ENCODE measurements at regions not wholly inside any gene's neighbourhood (a gene's known extent, or its start where the extent isn't known, plus 50 kb on each side); places are given as distances from the start of the nearest gene placed in this dataset.

DNA sequence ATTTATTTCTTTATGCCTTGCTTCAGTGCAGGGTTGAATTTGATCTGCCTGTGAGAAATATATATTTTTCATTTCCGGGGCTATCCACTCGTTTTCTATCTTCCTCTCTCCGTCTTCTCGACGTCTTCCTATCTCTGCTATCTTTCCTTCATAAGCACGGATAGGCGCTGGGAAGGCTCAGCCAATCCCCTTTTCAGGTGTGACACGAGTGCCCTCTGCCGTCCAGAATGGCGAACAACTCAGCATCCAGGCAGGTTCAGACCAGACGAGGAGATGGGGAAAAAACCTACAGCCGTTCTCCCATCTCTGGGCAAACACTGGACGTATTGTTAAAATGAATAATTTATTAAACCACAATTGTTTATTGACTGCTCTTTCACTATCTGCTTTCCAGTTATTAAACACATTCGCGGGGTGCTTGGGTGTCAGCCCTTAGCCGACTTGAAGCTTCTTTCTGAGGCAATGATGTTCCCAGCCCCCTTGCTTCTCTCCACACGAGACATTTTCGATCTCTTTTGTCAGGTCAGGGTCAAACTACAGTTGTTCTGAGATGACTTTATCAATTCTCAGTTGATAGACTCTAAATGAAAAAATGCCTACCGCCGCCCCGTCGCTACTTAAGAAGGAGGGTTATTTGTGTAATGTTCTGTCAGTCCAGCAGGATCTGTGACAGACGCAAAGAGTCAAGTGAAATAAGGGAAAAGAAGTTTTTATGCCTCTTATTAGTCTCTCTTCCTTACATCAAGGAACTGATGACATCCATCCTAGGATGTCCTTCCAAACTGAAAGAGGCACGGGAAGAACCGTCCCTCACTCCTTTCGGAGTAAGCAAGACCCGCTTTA, 96.3 kb upstream of the NOCT start:
- peak in 1 of 4 experiments; percentile 6 for DNase-seq

DNA sequence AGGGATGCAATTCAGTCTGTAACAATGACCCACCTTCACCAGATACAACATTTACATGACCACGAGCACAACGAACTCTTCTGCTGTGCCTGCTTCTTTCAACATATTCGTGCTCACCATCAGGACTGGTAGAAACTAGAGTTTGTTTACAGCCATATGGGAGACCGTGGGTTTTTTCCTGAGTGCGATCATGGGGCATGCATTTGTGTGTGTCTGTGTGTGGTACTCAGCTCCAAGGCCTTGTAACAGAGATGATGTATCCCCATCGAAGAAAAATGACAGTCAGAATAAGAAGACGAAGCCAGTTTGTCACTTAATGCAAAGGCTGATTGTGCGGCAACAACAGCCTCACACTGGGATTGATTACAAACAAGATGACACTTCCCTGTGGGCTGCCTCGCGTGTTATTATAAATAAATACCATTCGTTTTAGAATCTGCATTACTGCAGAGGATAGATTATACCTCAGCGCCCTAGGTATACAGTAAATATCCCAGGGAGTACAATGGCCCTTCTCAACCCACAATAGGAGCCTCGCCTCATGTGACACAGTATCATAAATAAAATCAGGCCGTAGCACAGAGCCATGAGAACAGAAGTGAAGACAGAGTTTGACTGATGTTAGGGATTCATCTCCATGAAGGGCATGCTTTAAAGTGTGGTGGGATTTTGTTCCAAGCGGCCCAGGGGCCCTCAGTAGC, 97.3 kb upstream of the NOCT start:
- no peak for DNase-seq

DNA sequence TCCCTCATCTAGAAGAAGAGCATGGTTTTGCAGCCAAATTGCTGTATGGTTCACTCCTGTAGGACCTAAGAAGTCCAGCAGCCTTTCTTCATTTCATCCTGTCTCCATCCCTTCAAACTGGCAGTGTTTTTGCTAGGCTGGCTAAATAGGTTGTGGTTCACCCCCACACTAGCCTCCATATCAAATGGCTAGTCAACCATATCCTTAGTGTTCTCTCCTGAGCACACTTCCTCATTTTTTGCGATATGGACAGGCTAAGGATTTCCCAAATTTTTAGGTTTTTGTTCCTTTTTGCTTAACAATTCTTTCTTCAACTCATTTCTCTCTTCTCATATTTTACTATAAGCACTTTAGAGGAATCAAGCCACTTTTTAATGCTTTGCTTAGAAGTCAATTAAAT, 98.8 kb upstream of the NOCT start:
- no peak for DNase-seq

DNA sequence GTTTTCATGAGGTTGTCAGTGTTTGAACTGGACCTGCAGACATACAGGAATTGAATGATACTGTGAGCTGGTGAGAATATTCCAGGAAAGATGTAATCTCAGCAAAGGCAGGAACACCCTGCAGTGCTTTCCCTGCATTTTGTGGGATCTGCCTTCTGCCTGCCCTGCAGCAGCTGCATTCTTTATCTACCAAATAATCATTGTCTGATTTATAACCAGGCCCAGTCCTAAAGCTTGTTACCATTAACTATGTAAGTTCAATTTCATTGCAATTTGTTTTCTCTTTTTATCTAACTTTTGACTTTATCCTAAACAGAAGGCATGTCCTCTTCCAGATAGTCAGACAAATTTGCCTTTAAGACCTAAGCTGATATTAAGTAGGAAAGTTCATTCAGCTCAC, 99.8 kb upstream of the NOCT start:
- DNase-seq, result no peak

DNA sequence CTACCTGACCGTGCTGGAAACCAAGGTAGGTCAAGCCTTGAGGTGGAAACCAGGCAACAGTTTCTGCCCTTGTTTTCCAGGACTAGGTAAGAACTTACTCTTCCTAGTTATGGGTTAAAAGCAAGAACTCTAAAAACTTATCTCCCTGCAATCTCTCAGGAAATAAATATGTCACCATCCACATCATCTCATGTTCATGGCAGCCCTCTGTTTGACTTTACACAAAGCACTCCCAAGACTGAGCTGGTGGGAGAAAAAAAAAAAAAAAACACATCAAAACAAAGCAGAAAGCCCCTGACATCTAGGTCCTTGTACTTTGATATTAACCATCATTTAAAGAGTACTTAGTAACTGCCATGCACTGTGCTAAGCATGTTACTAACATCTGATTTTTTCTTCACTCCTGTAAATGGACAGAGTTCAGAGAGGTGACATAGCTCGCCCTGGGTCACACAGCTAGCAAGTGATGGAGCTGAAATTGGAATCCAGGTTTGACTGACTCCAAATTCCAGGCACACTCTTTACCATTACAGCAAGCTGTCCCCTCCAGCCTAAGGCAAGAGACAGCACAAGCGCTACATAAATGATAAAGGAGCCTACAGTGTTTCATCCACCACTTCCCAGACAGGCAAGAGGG, 102.8 kb upstream of the NOCT start:
- DNase-seq, result no peak

DNA sequence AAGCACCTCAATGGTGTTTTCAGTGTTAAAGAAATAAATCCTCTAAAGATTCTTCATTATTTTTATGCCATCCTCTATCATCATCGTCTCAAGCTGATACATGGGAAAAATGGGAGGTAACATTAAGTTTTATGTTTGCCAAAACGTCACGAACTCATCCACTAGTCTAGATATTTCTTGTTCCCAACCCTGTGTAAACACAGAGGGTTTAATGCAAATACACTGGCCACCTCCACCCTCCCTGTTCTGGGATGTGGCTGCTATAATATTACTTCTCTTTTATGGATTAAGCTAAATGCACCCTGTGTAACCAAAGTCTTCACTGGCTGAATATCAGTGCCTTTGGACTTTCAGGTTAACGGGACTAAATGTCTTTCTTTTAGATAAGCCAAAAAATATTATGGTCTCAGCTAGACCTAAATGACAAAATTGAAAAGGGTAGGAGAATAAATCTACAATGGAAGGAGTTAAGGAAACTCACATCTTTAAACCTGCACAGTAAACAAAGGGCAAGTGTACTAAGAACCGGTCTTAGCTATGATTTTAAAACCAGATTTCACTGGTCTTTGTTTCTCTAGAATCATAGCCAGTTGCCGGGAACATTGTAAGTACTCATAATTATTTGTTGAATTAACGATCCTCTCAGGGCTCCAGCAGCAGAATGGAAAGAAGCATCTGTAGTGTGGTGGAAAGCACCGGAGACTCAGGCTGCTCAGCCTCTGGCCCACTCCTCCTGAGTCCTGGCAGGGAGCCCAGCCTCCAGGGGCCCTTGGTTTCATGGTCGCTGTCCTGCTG, 103.5 kb upstream of the NOCT start:
- DNase-seq, result no peak

DNA sequence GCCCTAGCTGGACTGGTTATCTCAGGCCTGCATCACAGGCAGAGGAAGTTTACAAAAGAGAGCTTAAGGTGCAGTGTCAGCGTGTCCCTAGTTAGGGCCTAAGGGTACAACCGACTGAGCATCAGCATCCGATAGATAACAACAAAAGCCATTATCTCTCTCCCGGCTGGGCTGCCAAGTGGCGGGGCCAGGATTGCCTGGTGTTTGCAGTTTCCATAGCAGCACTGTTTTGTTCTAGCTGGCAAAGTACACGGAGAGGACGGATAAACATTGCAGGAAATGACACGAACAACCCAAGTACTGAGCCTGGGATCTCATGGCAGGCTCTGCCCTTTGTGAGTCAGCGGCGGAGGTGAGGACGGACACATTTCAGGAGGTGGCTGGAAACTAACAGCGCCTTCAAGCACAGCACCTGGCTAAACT, 104.7 kb upstream of the NOCT start:
- no peak for DNase-seq

DNA sequence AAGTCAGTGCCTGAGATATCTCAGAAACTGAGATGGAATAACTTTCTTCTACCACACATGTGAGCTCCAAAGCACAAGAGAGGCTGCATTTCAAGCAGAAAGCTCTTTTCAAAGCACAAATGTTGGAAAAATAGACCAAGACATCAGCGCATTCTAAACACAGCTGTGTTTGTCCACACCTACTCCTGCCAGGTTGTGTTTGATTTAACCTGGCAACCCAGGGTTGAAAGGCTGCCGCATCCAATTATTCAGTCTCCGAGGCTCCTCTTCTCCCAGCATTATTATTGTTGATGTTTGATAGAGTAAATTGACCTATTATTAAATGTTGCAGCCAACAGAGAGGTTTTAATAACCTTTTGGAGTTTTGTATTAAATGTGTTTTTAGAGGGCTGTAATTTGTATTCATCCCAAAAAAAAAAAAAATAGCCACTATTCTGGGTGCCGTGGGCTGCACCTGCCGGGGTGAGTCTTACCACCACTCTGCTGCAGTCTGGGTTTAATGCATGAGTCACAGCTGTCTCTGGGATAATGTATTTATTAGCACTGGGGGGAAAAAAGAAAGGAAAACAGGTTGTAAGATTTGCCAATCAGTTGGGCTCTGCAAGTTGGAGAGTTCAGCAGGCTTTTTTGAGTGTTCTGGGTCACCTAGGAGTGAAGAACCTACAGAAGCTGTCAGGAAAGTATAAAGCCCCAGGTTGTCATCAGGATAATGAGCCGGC, 105.2 kb upstream of the NOCT start:
- DNase-seq, result no peak

DNA sequence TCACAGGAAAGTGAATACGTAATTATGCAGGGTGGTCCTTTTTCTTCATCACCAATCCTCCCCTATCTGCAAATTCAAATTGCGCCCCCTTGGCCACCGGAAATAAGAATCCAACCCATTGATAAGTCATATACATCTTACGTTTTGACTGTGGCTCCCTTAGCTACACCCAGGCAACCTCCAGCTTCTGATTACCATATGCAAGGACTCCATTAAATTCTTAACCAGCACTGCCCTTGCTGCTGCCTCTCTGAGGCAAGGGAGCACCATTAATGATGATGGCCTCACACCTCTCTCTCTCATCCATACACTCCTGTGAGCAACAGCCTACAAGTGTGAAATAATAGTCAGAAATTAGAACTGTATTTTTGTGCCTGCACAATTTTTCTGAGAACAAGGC, 106.0 kb upstream of the NOCT start:
- no peak for DNase-seq

DNA sequence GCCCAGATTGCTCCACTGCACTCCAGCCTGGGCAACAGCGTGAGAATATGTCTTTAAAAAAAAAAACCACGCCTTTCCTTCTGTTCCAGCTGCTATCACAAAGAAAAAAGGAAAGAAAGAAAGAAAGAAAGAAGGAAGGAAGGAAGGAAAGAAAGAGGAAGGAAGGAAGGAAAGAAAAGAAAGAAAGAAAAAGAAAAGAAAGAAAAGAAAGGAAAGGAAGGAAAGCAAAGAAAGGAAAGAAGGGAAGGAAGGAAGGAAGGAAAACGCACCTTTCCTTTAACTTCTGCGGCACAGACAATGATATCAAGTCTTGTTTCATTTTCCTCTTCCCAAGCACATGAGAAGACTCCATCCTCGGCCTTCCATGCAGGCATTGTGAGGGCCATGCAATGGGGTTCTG, 107.4 kb upstream of the NOCT start:
- no peak for DNase-seq

DNA sequence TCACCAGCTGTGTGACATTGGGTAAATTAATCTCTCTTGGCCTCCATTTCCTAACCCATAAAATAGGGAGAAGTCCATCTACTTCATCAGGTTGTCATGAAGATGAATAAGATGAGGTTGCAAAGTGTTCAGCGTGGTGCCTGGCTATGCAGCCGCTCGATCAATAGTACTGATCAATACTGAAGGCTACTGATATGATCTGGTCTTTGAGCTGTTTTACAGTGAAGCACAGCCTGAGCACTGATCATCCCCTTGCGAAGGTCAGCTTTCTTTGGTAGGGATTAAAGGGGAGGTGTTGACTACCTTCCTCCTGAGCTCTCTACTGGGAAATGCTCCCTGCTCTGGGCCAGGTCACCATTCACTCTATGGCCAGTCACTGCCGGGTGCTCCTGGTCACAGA, 108.4 kb upstream of the NOCT start:
- no peak for DNase-seq

DNA sequence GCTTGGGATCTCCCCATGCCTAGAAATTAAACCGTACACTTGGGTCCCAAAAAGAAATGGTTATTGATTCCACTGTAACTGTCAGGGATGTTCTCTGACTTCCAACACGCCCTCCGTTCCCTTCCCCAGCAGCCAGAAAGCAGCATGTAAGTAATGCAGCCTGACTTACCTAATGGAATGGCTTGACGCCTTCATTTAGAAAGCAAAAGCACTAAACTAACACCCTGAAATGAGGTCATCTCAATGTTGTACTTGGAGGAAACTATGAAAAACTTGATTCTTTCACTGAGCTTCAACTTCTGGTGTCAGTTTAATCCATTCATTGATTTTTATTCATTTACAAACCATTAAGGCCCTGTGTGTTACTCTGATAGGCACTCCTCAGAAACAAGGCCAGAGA, 110.8 kb upstream of the NOCT start:
- no peak for DNase-seq

DNA sequence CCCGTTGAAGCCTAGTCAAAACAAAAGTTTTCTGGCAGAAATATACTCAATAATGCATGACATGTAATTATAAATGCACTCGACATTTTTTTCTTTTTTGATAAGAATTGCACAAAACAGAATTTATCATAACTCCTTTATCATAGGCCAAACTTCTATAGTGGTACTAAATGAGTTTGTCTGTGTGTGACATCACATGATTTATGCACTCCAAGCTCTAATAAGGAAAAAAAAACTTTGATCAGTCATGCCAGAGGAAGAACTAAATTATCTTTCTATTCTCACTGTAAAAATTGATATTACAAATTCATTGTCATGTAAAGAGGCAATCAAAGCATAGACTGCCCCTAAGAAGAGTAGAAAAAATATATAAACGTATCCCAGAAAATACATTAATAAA, 112.4 kb upstream of the NOCT start:
- DNase-seq, result no peak

DNA sequence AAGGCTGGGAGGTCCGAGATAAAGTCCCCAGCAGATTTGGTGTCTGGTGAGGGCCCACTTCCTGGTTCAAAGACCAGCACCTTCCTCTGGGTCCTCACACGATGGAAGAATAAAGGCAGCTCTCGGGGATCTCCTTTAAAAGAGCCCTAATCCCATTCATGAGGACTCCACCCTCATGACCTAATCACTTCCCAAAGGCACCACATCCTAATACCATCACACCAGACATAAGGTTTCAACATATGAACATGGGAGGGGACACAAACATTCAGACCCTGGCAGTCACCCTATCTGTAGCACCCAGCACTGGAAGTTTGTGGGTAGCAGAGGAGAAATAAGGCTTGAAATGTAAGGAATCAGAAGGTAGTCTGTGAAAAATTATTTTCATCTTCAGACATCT, 112.9 kb upstream of the NOCT start:
- no peak for DNase-seq

DNA sequence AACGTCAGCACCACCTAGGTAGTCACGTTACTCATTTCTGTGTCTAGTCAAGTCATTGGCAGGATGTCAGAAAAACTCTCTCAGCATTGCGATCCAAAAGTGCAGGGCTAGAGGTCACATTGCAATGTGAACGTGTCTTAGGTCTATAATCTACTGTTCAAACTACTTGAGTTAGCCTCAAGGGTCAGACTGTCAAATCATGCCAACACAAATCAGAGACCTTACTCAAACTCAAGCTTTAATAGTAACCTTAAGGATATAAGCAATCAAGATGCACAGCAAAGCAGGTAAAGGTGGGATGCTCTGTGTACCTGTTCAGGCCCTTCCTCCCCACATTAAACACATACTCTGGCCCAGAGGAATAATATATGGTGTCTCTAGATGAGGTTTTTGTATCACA, 114.4 kb upstream of the NOCT start:
- DNase-seq, result no peak

DNA sequence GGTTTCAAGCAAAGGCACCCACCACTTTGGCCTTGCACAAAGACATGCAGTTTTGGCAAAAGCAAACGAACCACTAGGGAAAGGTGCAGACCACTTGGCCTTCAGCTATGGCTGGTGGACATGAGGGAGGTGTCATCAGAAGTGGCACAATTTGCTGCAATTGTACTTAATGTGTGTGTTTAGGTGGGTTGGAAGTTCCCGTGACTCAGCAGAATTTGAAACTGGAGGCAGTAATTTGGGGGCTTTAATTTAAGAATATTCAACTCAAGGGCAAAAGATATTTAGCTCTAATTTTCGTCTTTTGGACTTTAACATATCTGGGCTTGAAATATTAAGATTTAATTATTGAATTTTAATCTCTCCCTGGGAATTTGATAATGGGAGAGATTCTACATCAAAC, 115.6 kb upstream of the NOCT start:
- DNase-seq, result no peak

DNA sequence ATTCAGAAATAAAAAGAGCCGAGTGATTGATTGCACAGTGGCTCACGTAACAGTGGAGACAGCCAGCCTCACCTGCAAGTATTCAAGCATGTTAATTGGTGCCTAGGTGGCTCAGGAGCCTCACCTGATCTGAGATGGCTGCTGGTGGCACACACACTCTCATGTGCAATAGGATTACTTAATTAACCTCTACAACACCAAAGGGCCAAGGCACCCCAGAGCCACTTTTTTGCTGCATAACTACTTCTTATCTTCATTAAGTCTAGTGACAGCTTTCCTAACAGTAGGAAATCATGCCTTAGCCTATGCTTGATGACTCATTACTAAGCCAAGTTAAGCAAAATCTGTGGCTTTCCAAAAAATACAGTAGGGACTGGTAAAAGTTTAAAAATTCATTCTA, 117.3 kb upstream of the NOCT start:
- no peak for DNase-seq

DNA sequence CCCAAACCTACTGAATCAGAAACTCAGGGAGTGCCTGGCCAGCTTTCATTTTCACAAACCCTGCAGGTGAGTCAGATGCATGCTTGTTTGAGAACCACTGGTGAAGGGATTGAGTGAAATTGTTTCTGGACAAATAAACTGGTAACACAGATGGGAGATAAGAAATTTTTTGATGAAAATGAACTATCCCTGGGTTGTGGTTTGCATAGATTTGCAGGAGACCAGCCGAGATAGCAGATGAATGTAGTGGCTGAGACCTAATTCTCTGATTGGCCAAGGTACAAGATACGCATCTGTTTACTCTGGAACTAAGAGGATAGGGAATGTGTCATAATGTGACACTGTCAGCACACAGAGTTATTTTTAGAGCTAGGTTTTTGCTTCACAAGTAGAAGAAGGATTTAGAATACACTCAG, 117.8 kb upstream of the NOCT start:
- DNase-seq, result no peak

DNA sequence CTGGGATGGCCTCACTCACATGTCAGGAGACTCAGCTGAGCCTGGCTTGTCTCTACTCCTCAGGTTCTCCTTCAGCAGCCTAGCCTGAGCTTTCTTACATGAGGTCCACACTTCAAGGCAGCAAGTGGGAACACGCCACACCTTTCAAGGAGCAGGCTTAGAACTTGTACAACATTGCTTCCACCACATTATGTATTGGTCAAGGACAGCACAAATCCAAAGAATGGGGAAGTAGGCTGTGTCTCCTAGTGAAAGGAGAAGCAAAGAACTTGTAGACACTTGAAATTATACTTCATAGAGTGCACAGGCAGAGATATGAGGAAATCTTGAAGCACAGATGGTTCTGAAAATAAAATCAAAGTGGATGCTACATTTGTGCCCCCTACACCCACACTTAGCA, 120.9 kb upstream of the NOCT start:
- DNase-seq, result no peak

DNA sequence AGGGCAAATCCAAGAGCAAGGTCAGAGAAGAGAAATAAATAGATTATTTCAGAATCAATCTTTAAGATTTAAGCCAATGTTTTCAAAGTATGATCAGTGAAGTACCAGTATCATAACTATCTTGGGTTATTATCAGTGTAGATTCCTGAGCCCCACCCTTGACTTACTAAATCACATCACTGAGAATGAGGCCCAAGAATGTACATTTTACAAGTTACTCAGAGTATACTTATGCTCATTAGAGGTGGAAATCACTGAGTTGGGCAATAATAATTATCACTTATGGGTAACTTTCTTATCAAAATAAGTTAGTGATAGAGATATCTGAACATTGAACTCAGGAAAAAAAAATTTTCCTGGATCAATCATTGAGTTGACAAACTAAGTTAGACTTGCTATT, 121.6 kb upstream of the NOCT start:
- DNase-seq, result no peak

DNA sequence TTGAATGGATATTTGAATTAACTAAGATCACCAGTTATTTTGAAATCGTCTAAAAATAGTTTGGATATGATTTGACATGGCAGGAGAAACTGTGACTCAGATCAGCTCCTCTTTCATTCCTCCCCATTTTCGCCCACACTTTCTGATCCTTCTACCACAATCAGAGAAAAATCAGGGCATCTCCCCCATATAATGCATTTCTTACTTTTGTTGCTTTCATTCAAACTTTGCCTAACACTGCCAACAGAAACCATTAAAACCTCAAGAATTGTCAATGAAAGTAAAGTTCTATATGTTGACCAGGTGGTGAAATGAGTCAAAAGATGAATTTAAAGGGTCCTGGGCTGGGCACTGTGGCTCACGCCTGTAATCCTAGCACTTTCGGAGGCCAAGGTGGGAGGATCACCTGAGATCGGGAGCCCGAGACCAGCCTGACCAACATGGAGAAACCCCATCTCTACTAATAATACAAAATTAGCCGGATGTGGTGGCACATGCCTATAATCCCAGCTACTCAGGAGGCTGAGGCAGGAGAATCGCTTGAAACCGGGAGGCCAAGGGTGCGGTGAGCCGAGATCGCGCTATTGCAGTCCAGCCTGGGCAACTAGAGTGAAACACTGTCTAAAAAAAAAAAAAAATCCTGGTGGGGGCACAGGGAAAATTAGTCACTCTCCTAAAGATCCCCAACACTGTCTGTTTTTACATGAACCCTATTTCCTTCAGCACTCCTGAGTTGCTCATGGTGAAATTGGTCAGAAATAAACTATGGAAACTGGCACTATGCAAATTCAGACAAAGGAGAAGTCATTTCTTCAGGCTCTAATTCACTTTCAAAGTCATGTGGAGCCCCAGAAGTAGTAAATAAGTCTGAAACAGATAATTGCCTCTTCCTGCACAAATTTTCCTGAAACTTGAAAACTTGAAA, 122.8 kb upstream of the NOCT start:
- DNase-seq, result no peak

DNA sequence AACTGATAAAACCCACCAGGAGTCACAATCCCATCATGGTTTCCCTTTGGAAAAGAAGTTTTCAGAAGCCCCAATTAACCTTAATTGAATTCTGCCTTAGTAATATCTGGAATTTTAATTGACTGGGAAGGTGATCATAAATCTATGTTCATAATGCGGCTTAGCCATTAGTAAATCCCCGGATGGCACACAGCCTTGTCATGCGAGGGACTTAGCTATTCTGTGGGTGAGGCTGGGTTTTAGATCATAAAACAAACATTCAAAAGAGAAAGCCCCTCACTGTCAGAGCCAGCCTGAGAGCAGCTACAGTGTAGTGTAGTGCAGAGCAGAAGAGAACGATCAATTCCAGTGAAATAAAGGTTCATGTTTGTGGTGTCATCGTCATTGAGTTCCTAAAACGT, 124.0 kb upstream of the NOCT start:
- DNase-seq, result no peak

Measured in activated CD4-positive, CD25-positive, alpha-beta regulatory T cell (primary cell).